CD4-positive, CD25-positive, alpha-beta regulatory T cell (primary cell): ENCODE measurements at regions not wholly inside any gene's neighbourhood (a gene's known extent, or its start where the extent isn't known, plus 50 kb on each side); places are given as distances from the start of the nearest gene placed in this dataset.
A peak's percentile ranks its signal among the peaks of the same experiment; 100 is the strongest.

Experiments used
- ATAC-seq, 2 donors: fragments of 150-1000 bp; cut with Tn5 transposase; one replicate each; pipeline ENCODE4 v1.10.0; 2021; ENCODE audit warnings: low read depth in 2 of 2, moderate number of reproducible peaks in 2 of 2, moderate library complexity in 1 of 2
- DNase-seq, 3 donors: peaks; one replicate each; pipeline versions ENCODE4 v3.0.0 to v3.0.0-alpha.2; 2012 to 2022; ENCODE audit warnings: mixed read lengths in 1 of 3
- H3K27ac ChIP-seq: one replicate; pipeline ENCODE4 v1.7.0; 2013; ENCODE audit warnings: mild to moderate bottlenecking, low read length; ENCODE audit not compliant: insufficient read depth, poor library complexity, severe bottlenecking
- H3K27me3 ChIP-seq: one replicate; pipeline ENCODE4 v1.7.0; 2013; ENCODE audit warnings: low read length; ENCODE audit not compliant: control insufficient read depth, insufficient read depth
- H3K36me3 ChIP-seq: one replicate; pipeline ENCODE4 v1.7.0; 2013; ENCODE audit warnings: mild to moderate bottlenecking, low read length, moderate library complexity; ENCODE audit not compliant: control insufficient read depth, insufficient read depth
- H3K4me1 ChIP-seq: 2 replicates; pipeline ENCODE4 v1.7.0; 2013; ENCODE audit warnings: mild to moderate bottlenecking, low read length; ENCODE audit not compliant: insufficient read depth, control insufficient read depth, poor library complexity, severe bottlenecking
- H3K4me3 ChIP-seq: one replicate; pipeline ENCODE4 v1.7.0; 2013; ENCODE audit warnings: low read depth, mild to moderate bottlenecking, low read length, moderate library complexity
- H3K9me3 ChIP-seq, 2 experiments: 1 replicate in 1 of 2; 2 replicates in 1 of 2; pipeline ENCODE4 v1.7.0; 2013; ENCODE audit warnings: low read length in 2 of 2, mild to moderate bottlenecking in 1 of 2, moderate library complexity in 1 of 2; ENCODE audit not compliant: control insufficient read depth in 2 of 2
- H3K27ac Mint-ChIP-seq, 3 donors: one replicate each; pipeline ENCODE4 v1.8.0; 2020 to 2022; ENCODE audit warnings: mild to moderate bottlenecking in 3 of 3, mixed read lengths in 3 of 3, moderate library complexity in 2 of 3
- H3K27me3 Mint-ChIP-seq: one replicate; pipeline ENCODE4 v1.8.0; 2022; ENCODE audit warnings: mild to moderate bottlenecking, mixed read lengths
- H3K36me3 Mint-ChIP-seq: one replicate; pipeline ENCODE4 v1.8.0; 2020; ENCODE audit warnings: mixed read lengths
- H3K4me1 Mint-ChIP-seq, 4 donors: one replicate each; pipeline ENCODE4 v1.8.0; 2020 to 2022; ENCODE audit warnings: mixed read lengths in 4 of 4, mild to moderate bottlenecking in 1 of 4
- H3K4me3 Mint-ChIP-seq, 4 donors: one replicate each; pipeline ENCODE4 v1.8.0; 2020 to 2022; ENCODE audit warnings: mild to moderate bottlenecking in 4 of 4, mixed read lengths in 4 of 4, moderate library complexity in 3 of 4
- H3K9me3 Mint-ChIP-seq, 7 donors: one replicate each; pipeline ENCODE4 v1.8.0; 2020 to 2022; ENCODE audit warnings: mixed read lengths in 7 of 7, mild to moderate bottlenecking in 3 of 7, moderate library complexity in 2 of 7

DNA sequence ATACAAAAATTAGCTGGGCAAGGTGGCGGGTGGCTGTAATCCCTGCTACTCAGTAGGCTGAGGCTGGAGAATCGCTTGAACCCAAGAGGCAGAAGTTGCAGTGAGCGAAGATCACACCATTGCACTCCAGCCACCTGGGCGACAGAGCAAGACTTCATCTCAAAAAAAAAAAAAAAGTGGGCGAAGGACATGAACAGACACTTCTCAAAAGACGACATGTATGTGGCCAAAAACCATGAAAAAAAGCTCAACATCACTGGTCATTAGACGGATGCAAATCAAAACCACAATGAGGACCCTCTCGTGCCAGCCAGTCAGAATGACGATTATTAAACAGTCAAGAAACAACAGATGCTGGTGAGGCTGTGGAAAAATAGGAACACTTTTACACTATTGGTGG is 344.9 kb upstream of the JARID2 start:
- Mint-ChIP-seq H3K4me1 (no peaks in the 10 kb centered on the region), H3K9me3 (peaks cover 0 to 3% (median 0%) of the 10 kb centered on the region in 7 donors), H3K27ac (no peak overlapping the region), H3K4me3 (no peak overlapping the region), H3K36me3 (no peaks in the 10 kb centered on the region), H3K27me3 (peaks cover 4% of the 10 kb centered on the region)
- Histone ChIP-seq H3K36me3 (no peaks in the 10 kb centered on the region), H3K9me3 (no peaks in the 10 kb centered on the region), H3K4me1 (no peaks in the 10 kb centered on the region), H3K27me3 (no peaks in the 10 kb centered on the region), H3K4me3 (no peak overlapping the region), H3K27ac (no peak overlapping the region)
- no peak for DNase-seq
- ATAC-seq = no peak

DNA sequence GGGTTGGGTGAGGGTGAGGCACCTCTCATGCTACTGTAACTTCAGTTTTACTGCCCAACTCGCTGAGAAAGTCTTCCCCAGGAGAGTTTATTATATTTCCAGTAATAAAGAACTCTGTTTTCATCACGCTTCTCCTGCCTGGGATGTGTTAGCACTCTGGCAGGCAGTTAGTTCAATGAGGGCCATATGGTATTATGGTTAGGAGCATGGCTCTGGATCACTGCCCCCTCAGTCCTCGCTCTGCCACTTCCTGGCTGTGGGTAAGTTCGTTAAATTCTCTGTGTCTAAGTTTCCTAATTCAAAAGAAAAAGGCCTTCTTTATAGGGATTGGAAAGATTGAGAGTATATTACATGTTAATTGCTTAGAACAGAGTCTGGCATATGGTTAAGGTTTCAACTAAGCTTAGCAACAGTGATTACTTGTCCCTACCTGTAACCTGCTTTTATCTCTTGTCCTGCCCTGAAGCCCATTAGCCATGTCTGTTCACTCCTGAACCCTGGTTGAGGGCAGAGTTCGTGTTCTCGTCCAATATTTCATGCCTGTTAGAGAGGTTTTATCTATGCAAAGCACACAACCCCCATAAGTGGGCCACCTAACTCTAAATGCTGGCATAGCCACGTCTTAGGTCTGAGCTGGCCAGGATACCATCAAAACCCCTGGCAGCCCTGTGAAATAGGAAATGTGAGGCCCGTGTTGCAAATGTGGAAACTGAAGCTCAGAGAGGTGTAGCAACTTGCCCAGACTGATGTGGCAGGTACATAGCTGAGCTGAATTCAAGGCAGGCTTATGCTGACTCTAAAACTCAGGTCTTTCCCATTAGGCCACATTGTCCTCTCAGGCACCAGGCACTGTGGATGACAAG is 342.5 kb upstream of the JARID2 start:
- H3K27me3 Mint-ChIP-seq = peaks cover 4% of the 10 kb centered on the region
- no peaks in the 10 kb centered on the region for H3K4me1 ChIP-seq
- ATAC-seq (no peak), DNase-seq (no peak)
- H3K36me3 ChIP-seq = no peaks in the 10 kb centered on the region
- no peak overlapping the region for H3K27ac Mint-ChIP-seq
- no peaks in the 10 kb centered on the region for H3K27me3 ChIP-seq
- H3K4me3 ChIP-seq = no peak overlapping the region
- no peaks in the 10 kb centered on the region for H3K4me1 Mint-ChIP-seq
- H3K27ac ChIP-seq = no peak overlapping the region
- no peaks in the 10 kb centered on the region for H3K36me3 Mint-ChIP-seq
- peaks cover 0 to 3% (median 0%) of the 10 kb centered on the region in 7 donors for H3K9me3 Mint-ChIP-seq
- no peak overlapping the region for H3K4me3 Mint-ChIP-seq
- H3K9me3 ChIP-seq = no peaks in the 10 kb centered on the region

GRCh38 chr6:14905201-14905600 is 340.7 kb upstream of the JARID2 start:
- H3K27me3 Mint-ChIP-seq = no peaks in the 10 kb centered on the region
- Histone ChIP-seq H3K27ac (no peak overlapping the region), H3K36me3 (no peaks in the 10 kb centered on the region), H3K4me1 (no peaks in the 10 kb centered on the region), H3K27me3 (no peaks in the 10 kb centered on the region), H3K9me3 (no peaks in the 10 kb centered on the region), H3K4me3 (no peak overlapping the region)
- no peak overlapping the region for H3K4me3 Mint-ChIP-seq
- peaks cover 0 to 3% (median 0%) of the 10 kb centered on the region in 7 donors for H3K9me3 Mint-ChIP-seq
- peaks cover 0 to 5% (median 2%) of the 10 kb centered on the region in 4 donors for H3K4me1 Mint-ChIP-seq
- H3K27ac Mint-ChIP-seq = no peak overlapping the region
- ATAC-seq (no peak), DNase-seq (no peak)
- H3K36me3 Mint-ChIP-seq = no peaks in the 10 kb centered on the region

DNA sequence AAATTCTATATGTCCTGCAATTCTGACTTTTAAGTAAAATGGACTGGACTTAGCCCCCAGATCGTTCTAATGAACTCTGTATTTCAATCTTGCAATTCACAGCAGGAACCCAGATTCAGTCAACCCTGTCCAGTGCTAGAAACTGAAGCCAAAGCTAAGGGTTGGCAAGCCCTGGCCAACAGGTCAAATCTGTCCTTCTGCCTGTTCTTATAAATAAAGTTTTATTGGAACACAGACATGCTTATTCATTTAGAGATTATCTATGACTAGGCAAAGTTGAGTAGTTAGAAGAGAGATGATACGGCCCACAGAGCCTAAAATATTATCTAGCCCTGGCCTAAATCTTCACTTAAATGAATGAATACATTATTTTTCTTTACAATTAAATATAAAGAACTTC is 339.2 kb upstream of the JARID2 start:
- H3K4me1 ChIP-seq = peaks cover 5% of the 10 kb centered on the region
- DNase-seq = no peak
- no peaks in the 10 kb centered on the region for H3K9me3 ChIP-seq
- Mint-ChIP-seq H3K27ac (no peak overlapping the region), H3K4me3 (no peak overlapping the region), H3K27me3 (no peaks in the 10 kb centered on the region), H3K4me1 (peaks cover 5 to 20% (median 13%) of the 10 kb centered on the region in 4 donors), H3K9me3 (peaks cover 0 to 3% (median 0%) of the 10 kb centered on the region in 7 donors), H3K36me3 (no peaks in the 10 kb centered on the region)
- no peak overlapping the region for H3K27ac ChIP-seq
- no peaks in the 10 kb centered on the region for H3K36me3 ChIP-seq
- no peaks in the 10 kb centered on the region for H3K27me3 ChIP-seq
- ATAC-seq = no peak
- H3K4me3 ChIP-seq = no peak overlapping the region

GRCh38 chr6:14910692-14911547 is 334.9 kb upstream of the JARID2 start:
- ATAC-seq (peak; percentile 54 to 56), DNase-seq (peak in 2 of 3 donors; percentile 1 to 64)
- no peaks in the 10 kb centered on the region for H3K9me3 ChIP-seq
- Mint-ChIP-seq H3K27me3 (no peaks in the 10 kb centered on the region), H3K4me3 (peak overlapping the region in 2 of 4 donors; percentile 74 to 80), H3K4me1 (peaks cover 5 to 22% (median 13%) of the 10 kb centered on the region in 4 donors), H3K36me3 (no peaks in the 10 kb centered on the region), H3K27ac (peak overlapping the region in 2 of 3 donors; percentile 67 to 83), H3K9me3 (no peaks in the 10 kb centered on the region)
- peaks cover 5% of the 10 kb centered on the region for H3K4me1 ChIP-seq
- H3K36me3 ChIP-seq = no peaks in the 10 kb centered on the region
- H3K27me3 ChIP-seq = no peaks in the 10 kb centered on the region
- H3K4me3 ChIP-seq = peak overlapping the region; percentile 61
- no peak overlapping the region for H3K27ac ChIP-seq

DNA sequence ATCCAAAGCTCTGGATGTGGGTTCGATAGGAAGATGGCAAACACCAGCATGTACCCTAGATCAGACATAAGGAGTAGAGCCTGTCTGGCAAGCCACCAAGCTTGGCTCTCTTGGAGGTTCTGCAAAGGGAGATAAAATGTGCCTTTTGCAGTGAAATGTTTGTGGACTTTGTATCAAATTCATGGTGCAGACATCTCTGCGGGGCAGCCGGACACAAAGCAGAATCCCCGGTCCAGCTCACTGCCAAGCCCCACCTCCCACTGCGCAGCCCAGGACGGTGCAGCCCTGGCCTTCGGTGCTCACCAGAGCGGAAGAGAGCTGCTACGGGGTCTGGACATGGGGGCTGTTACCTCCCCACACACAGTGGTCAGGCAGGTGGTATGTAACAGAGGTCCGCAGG is 333.6 kb upstream of the JARID2 start:
- Mint-ChIP-seq H3K36me3 (no peaks in the 10 kb centered on the region), H3K4me3 (no peak overlapping the region), H3K4me1 (peaks cover 5 to 22% (median 13%) of the 10 kb centered on the region in 4 donors), H3K27me3 (no peaks in the 10 kb centered on the region), H3K27ac (no peak overlapping the region), H3K9me3 (no peaks in the 10 kb centered on the region)
- no peaks in the 10 kb centered on the region for H3K9me3 ChIP-seq
- no peaks in the 10 kb centered on the region for H3K36me3 ChIP-seq
- no peak for DNase-seq
- H3K4me1 ChIP-seq = peaks cover 5% of the 10 kb centered on the region
- H3K4me3 ChIP-seq = no peak overlapping the region
- H3K27me3 ChIP-seq = no peaks in the 10 kb centered on the region
- no peak overlapping the region for H3K27ac ChIP-seq
- no peak for ATAC-seq

DNA sequence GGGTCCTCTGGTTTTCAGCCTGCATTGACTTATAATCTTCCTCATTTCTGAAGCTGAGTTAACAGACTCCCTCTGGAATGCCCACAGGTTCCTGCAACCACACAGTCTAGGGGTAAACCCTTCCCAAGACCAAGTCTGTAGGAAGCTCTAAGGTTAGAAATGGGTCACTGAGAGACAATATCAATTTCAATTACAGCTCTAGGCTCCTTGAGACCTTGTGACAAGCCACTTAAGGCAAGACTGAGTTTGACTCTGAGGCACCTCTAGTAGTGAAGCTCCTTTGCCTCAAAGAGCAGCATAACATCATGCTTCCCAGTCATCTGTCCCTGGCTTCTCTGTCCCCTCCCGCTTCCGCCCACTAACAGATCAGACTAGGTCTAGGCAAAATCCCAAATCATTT is 333.2 kb upstream of the JARID2 start:
- Histone ChIP-seq H3K27ac (no peak overlapping the region), H3K36me3 (no peaks in the 10 kb centered on the region), H3K4me1 (peaks cover 5% of the 10 kb centered on the region), H3K27me3 (no peaks in the 10 kb centered on the region), H3K4me3 (no peak overlapping the region), H3K9me3 (no peaks in the 10 kb centered on the region)
- H3K4me3 Mint-ChIP-seq = no peak overlapping the region
- DNase-seq (no peak), ATAC-seq (no peak)
- H3K9me3 Mint-ChIP-seq = no peaks in the 10 kb centered on the region
- no peak overlapping the region for H3K27ac Mint-ChIP-seq
- peaks cover 5 to 22% (median 13%) of the 10 kb centered on the region in 4 donors for H3K4me1 Mint-ChIP-seq
- no peaks in the 10 kb centered on the region for H3K36me3 Mint-ChIP-seq
- no peaks in the 10 kb centered on the region for H3K27me3 Mint-ChIP-seq
